NB4 (cell line): ENCODE measurements at regions not wholly inside any gene's neighbourhood (a gene's known extent, or its start where the extent isn't known, plus 50 kb on each side); places are given as distances from the start of the nearest gene placed in this dataset.

Source experiments
- CTCF ChIP-seq: IDR thresholded peaks from one replicate; pipeline ENCODE4 v1.5.1; 2012; ENCODE audit warnings: low read depth, low read length
- POLR2A ChIP-seq: IDR thresholded peaks from 2 replicates; pipeline ENCODE4 v1.6.1; 2011; ENCODE audit warnings: mild to moderate bottlenecking; ENCODE audit not compliant: insufficient read length; ENCODE audit errors: extremely low read depth

GRCh38 chr10:23556727-23557440, 118.0 kb downstream of the OTUD1 start:
- TF ChIP-seq POLR2A, result no peak
- no peak for TF ChIP-seq CTCF
